K562 (cell line): ENCODE measurements at regions not wholly inside any gene's neighbourhood (a gene's known extent, or its start where the extent isn't known, plus 50 kb on each side); places are given as distances from the start of the nearest gene placed in this dataset.

ENCODE experiments used
- HDAC6 ChIP-seq: IDR thresholded peaks from 2 replicates; pipeline ENCODE4 v1.6.1; 2012; ENCODE audit warnings: low read depth, mild to moderate bottlenecking, control low read depth, inconsistent platforms, low read length, moderate library complexity
- NCOR1 ChIP-seq: fragments of 450-650 bp; IDR thresholded peaks from 2 replicates; pipeline ENCODE4 v1.6.1; 2016; ENCODE audit warnings: mild to moderate bottlenecking, moderate library complexity
- NRF1 ChIP-seq, 2 experiments: fragments of 450-650 bp; IDR thresholded peaks in 1 of 2; conservative IDR thresholded peaks in 1 of 2; 2 replicates each; pipeline ENCODE4 v1.6.1; 2014; ENCODE audit warnings: mild to moderate bottlenecking in 2 of 2
- PCBP1 ChIP-seq: fragments of 200-400 bp; formaldehyde crosslinking; IDR thresholded peaks from 2 replicates; pipeline ENCODE4 v1.6.1; 2018; ENCODE audit warnings: mild to moderate bottlenecking, low read depth, low read length; ENCODE audit not compliant: poor library complexity, severe bottlenecking
- RBM14 ChIP-seq: fragments of 200-400 bp; formaldehyde crosslinking; IDR thresholded peaks from 2 replicates; pipeline ENCODE4 v1.6.1; 2018; ENCODE audit warnings: low read depth, mild to moderate bottlenecking, low read length, moderate library complexity, borderline replicate concordance; ENCODE audit not compliant: insufficient read depth
- SP2 ChIP-seq: IDR thresholded peaks from 2 replicates; pipeline ENCODE4 v1.6.1; 2011; ENCODE audit warnings: mild to moderate bottlenecking, low read depth, low read length, moderate library complexity; ENCODE audit not compliant: poor library complexity, severe bottlenecking; ENCODE audit errors: extremely low read depth
- ZBTB17 ChIP-seq: fragments of 450-650 bp; formaldehyde crosslinking; IDR thresholded peaks from 2 replicates; pipeline ENCODE4 v1.4.0; 2020; ENCODE audit warnings: mild to moderate bottlenecking
- ZFP30 ChIP-seq: fragments of 250-450 bp; sonication (Bioruptor Pico); IDR thresholded peaks from 2 replicates; pipeline ENCODE4 v1.8.0; 2022; ENCODE audit warnings: moderate library complexity, mild to moderate bottlenecking, inconsistent platforms, borderline replicate concordance
- TF ChIP-seq, protein P1 (sequence below), 3 experiments: IDR thresholded peaks in 2 of 3; conservative IDR thresholded peaks in 1 of 3; 2 replicates each; pipeline ENCODE4 v1.5.1; 2011 to 2012; ENCODE audit warnings: low read length in 3 of 3, mild to moderate bottlenecking in 3 of 3, control low read depth in 2 of 3, improper control_type of control experiment in 1 of 3, inconsistent platforms in 1 of 3, low read depth in 1 of 3, mixed read lengths in 1 of 3, moderate library complexity in 1 of 3; ENCODE audit not compliant: insufficient read depth in 2 of 3
- TF ChIP-seq, protein P2 (sequence below): sonication (generic); formaldehyde crosslinking; IDR thresholded peaks from 2 replicates; pipeline ENCODE4 v1.8.1; 2023; ENCODE audit warnings: mild to moderate bottlenecking, missing genetic modification reagents

- TF ChIP-seq, protein P1, sequence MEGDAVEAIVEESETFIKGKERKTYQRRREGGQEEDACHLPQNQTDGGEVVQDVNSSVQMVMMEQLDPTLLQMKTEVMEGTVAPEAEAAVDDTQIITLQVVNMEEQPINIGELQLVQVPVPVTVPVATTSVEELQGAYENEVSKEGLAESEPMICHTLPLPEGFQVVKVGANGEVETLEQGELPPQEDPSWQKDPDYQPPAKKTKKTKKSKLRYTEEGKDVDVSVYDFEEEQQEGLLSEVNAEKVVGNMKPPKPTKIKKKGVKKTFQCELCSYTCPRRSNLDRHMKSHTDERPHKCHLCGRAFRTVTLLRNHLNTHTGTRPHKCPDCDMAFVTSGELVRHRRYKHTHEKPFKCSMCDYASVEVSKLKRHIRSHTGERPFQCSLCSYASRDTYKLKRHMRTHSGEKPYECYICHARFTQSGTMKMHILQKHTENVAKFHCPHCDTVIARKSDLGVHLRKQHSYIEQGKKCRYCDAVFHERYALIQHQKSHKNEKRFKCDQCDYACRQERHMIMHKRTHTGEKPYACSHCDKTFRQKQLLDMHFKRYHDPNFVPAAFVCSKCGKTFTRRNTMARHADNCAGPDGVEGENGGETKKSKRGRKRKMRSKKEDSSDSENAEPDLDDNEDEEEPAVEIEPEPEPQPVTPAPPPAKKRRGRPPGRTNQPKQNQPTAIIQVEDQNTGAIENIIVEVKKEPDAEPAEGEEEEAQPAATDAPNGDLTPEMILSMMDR (IDR thresholded peaks at IDR 0.05 in 2 of 3, conservative IDR thresholded peaks at IDR 0.05 in 1 of 3; ENCODE audit: insufficient read depth in 2 of 3, low read depth in 1 of 3, low read length in 3 of 3), result no peak
- no peak for TF ChIP-seq PCBP1
- no peak for TF ChIP-seq HDAC6
- TF ChIP-seq NRF1 (conservative IDR thresholded peaks at IDR 0.05 in 1 of 2, IDR thresholded peaks at IDR 0.05 in 1 of 2), result no peak
- no peak for TF ChIP-seq NCOR1
- no peak for TF ChIP-seq RBM14
- TF ChIP-seq, protein P2, sequence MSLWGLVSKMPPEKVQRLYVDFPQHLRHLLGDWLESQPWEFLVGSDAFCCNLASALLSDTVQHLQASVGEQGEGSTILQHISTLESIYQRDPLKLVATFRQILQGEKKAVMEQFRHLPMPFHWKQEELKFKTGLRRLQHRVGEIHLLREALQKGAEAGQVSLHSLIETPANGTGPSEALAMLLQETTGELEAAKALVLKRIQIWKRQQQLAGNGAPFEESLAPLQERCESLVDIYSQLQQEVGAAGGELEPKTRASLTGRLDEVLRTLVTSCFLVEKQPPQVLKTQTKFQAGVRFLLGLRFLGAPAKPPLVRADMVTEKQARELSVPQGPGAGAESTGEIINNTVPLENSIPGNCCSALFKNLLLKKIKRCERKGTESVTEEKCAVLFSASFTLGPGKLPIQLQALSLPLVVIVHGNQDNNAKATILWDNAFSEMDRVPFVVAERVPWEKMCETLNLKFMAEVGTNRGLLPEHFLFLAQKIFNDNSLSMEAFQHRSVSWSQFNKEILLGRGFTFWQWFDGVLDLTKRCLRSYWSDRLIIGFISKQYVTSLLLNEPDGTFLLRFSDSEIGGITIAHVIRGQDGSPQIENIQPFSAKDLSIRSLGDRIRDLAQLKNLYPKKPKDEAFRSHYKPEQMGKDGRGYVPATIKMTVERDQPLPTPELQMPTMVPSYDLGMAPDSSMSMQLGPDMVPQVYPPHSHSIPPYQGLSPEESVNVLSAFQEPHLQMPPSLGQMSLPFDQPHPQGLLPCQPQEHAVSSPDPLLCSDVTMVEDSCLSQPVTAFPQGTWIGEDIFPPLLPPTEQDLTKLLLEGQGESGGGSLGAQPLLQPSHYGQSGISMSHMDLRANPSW (CRISPR knock-in tag), result no peak
- no peak for TF ChIP-seq SP2
- no peak for TF ChIP-seq ZFP30 (CRISPR knock-in tag)
- TF ChIP-seq ZBTB17 (CRISPR knock-in tag), result no peak
These were observed 1083.1 kb upstream of the PCDH10 start for GRCh38 chr4:132065940-132066495.
